Astrocyte (in vitro differentiated cells and primary cell): ENCODE measurements at regions not wholly inside any gene's neighbourhood (a gene's known extent, or its start where the extent isn't known, plus 50 kb on each side); places are given as distances from the start of the nearest gene placed in this dataset.

Source experiments
- DNase-seq: peaks from one replicate; pipeline ENCODE4 v3.0.0-alpha.2; 2010; ENCODE audit warnings: low read depth
- FAIRE-seq: peaks from 2 replicates; lab custom pipeline; 2011; peaks lifted over from hg19 to GRCh38; lab: Jason Lieb, UNC
- H2AFZ ChIP-seq: 2 replicates; pipeline ENCODE4 v1.6.0; 2012; ENCODE audit warnings: low read depth, low read length, inconsistent platforms
- H3K27ac ChIP-seq: 2 replicates; pipeline ENCODE4 v1.5.1; 2011; ENCODE audit warnings: low read depth, low read length, inconsistent platforms
- H3K27me3 ChIP-seq: 2 replicates; pipeline ENCODE4 v1.6.0; 2011; ENCODE audit warnings: low read length, inconsistent platforms; ENCODE audit not compliant: insufficient read depth
- H3K36me3 ChIP-seq: 2 replicates; pipeline ENCODE4 v1.5.1; 2011; ENCODE audit warnings: low read length, inconsistent platforms; ENCODE audit not compliant: insufficient read depth
- H3K4me1 ChIP-seq: 2 replicates; pipeline ENCODE4 v1.5.1; 2011; ENCODE audit warnings: low read length, inconsistent platforms; ENCODE audit not compliant: insufficient read depth
- H3K4me2 ChIP-seq: 2 replicates; pipeline ENCODE4 v1.6.0; 2012; ENCODE audit warnings: low read length, inconsistent platforms
- H3K4me3 ChIP-seq: 2 replicates; pipeline ENCODE4 v1.5.1; 2011; ENCODE audit warnings: low read depth, mild to moderate bottlenecking, low read length, inconsistent platforms; ENCODE audit not compliant: insufficient read depth
- H3K79me2 ChIP-seq: 2 replicates; pipeline ENCODE4 v1.6.0; 2012; ENCODE audit warnings: mild to moderate bottlenecking, low read length, inconsistent platforms; ENCODE audit not compliant: insufficient read depth
- H3K9ac ChIP-seq: 2 replicates; pipeline ENCODE4 v1.6.0; 2012; ENCODE audit warnings: mild to moderate bottlenecking, low read length, inconsistent platforms
- H3K9me3 ChIP-seq: 2 replicates; pipeline ENCODE4 v1.5.1; 2012; ENCODE audit warnings: low read depth, mild to moderate bottlenecking, low read length, inconsistent platforms; ENCODE audit not compliant: insufficient read depth
- H4K20me1 ChIP-seq: 2 replicates; pipeline ENCODE4 v1.6.0; 2012; ENCODE audit warnings: low read length, inconsistent platforms; ENCODE audit not compliant: insufficient read depth
- H3K27ac Mint-ChIP-seq: one replicate; pipeline ENCODE4 v1.8.0; 2021; ENCODE audit warnings: mild to moderate bottlenecking, mixed read lengths; ENCODE audit not compliant: unreplicated experiment
- H3K27me3 Mint-ChIP-seq: one replicate; pipeline ENCODE4 v1.8.0; 2021; ENCODE audit warnings: low read depth, mixed read lengths; ENCODE audit not compliant: unreplicated experiment
- H3K36me3 Mint-ChIP-seq: one replicate; pipeline ENCODE4 v1.8.0; 2021; ENCODE audit warnings: low read depth, mixed read lengths; ENCODE audit not compliant: unreplicated experiment
- H3K4me1 Mint-ChIP-seq: one replicate; pipeline ENCODE4 v1.8.0; 2021; ENCODE audit warnings: low read depth, mixed read lengths; ENCODE audit not compliant: unreplicated experiment
- H3K4me3 Mint-ChIP-seq: one replicate; pipeline ENCODE4 v1.8.0; 2021; ENCODE audit warnings: mild to moderate bottlenecking, moderate library complexity, mixed read lengths; ENCODE audit not compliant: unreplicated experiment
- H3K9me3 Mint-ChIP-seq: one replicate; pipeline ENCODE4 v1.8.0; 2021; ENCODE audit warnings: mild to moderate bottlenecking, mixed read lengths; ENCODE audit not compliant: unreplicated experiment
- EZH2 ChIP-seq: IDR thresholded peaks from 2 replicates; pipeline ENCODE4 v1.6.1; 2012; ENCODE audit warnings: mild to moderate bottlenecking, low read length, inconsistent platforms; ENCODE audit not compliant: insufficient read depth
- TF ChIP-seq, protein P1 (sequence below): IDR thresholded peaks from 2 replicates; pipeline ENCODE4 v1.5.1; 2011; ENCODE audit warnings: low read depth, mild to moderate bottlenecking, inconsistent platforms, low read length, moderate library complexity; ENCODE audit not compliant: insufficient read depth

- H3K9me3 Mint-ChIP-seq: peaks cover 1% of the 10 kb centered on the region
- FAIRE-seq: no peak
- H3K4me1 Mint-ChIP-seq: no peaks in the 10 kb centered on the region
- DNase-seq: no peak
- Histone ChIP-seq H3K4me1 (no peaks in the 10 kb centered on the region), H3K4me2 (no peak overlapping the region), H3K79me2 (no peaks in the 10 kb centered on the region), H3K9me3 (no peaks in the 10 kb centered on the region), H4K20me1 (no peaks in the 10 kb centered on the region), H3K9ac (no peak overlapping the region), H3K36me3 (no peaks in the 10 kb centered on the region), H3K4me3 (no peak overlapping the region), H3K27ac (no peak overlapping the region), H2AFZ (no peak overlapping the region), H3K27me3 (no peaks in the 10 kb centered on the region)
- H3K27ac Mint-ChIP-seq: no peak overlapping the region
- no peak overlapping the region for H3K4me3 Mint-ChIP-seq
- peaks cover 2% of the 10 kb centered on the region for H3K27me3 Mint-ChIP-seq
- H3K36me3 Mint-ChIP-seq: no peaks in the 10 kb centered on the region
- TF ChIP-seq EZH2: no peak
- TF ChIP-seq, protein P1, sequence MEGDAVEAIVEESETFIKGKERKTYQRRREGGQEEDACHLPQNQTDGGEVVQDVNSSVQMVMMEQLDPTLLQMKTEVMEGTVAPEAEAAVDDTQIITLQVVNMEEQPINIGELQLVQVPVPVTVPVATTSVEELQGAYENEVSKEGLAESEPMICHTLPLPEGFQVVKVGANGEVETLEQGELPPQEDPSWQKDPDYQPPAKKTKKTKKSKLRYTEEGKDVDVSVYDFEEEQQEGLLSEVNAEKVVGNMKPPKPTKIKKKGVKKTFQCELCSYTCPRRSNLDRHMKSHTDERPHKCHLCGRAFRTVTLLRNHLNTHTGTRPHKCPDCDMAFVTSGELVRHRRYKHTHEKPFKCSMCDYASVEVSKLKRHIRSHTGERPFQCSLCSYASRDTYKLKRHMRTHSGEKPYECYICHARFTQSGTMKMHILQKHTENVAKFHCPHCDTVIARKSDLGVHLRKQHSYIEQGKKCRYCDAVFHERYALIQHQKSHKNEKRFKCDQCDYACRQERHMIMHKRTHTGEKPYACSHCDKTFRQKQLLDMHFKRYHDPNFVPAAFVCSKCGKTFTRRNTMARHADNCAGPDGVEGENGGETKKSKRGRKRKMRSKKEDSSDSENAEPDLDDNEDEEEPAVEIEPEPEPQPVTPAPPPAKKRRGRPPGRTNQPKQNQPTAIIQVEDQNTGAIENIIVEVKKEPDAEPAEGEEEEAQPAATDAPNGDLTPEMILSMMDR: no peak
These were observed 1277.3 kb downstream of the UQCRFS1 start for GRCh38 chr19:27935669-27936068.

- no peaks in the 10 kb centered on the region for H4K20me1 ChIP-seq
- no peak overlapping the region for H3K27ac ChIP-seq
- H3K4me1 Mint-ChIP-seq: no peaks in the 10 kb centered on the region
- no peak overlapping the region for H3K9ac ChIP-seq
- H3K4me1 ChIP-seq: no peaks in the 10 kb centered on the region
- no peak overlapping the region for H2AFZ ChIP-seq
- FAIRE-seq (no peak), DNase-seq (no peak)
- no peaks in the 10 kb centered on the region for H3K79me2 ChIP-seq
- H3K4me3 Mint-ChIP-seq: no peak overlapping the region
- H3K36me3 ChIP-seq: no peaks in the 10 kb centered on the region
- no peak overlapping the region for H3K4me2 ChIP-seq
- no peak overlapping the region for H3K27ac Mint-ChIP-seq
- H3K9me3 ChIP-seq: peaks cover 2% of the 10 kb centered on the region
- H3K4me3 ChIP-seq: no peak overlapping the region
- H3K27me3 Mint-ChIP-seq: peaks cover 4% of the 10 kb centered on the region
- no peaks in the 10 kb centered on the region for H3K36me3 Mint-ChIP-seq
- H3K27me3 ChIP-seq: no peaks in the 10 kb centered on the region
- H3K9me3 Mint-ChIP-seq: peaks cover 6% of the 10 kb centered on the region
- TF ChIP-seq, protein P1: no peak
- no peak for TF ChIP-seq EZH2
These were observed 1283.6 kb downstream of the UQCRFS1 start for GRCh38 chr19:27929399-27929798.

DNA sequence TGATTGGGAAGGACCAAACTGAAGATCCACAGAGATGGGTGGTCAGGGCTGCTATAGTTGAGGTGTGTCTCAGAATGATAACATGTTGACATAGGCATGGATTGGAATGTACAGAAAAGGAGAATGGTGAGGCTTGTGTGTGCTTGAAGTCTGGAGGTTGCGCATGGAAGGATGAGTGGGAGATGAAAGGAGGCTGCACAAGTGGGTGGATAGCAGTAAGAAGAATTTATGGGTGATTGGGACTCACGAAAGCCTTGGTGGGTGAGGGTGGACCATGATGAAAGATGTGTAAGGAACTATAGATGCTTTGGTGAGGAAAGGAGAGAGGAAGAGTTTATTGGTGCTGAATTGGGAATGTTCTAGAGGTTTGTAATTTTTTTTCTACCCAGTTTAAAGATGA, 1287.7 kb downstream of the UQCRFS1 start:
- no peaks in the 10 kb centered on the region for H3K79me2 ChIP-seq
- H3K9me3 ChIP-seq: peaks cover 2% of the 10 kb centered on the region
- H3K27ac ChIP-seq: no peak overlapping the region
- H3K36me3 ChIP-seq: no peaks in the 10 kb centered on the region
- no peak overlapping the region for H2AFZ ChIP-seq
- no peak overlapping the region for H3K4me3 ChIP-seq
- no peaks in the 10 kb centered on the region for H3K4me1 ChIP-seq
- no peak overlapping the region for H3K4me2 ChIP-seq
- DNase-seq (no peak), FAIRE-seq (no peak)
- peaks cover 5% of the 10 kb centered on the region for H3K9me3 Mint-ChIP-seq
- H3K36me3 Mint-ChIP-seq: no peaks in the 10 kb centered on the region
- no peak overlapping the region for H3K27ac Mint-ChIP-seq
- peaks cover 3% of the 10 kb centered on the region for H3K27me3 Mint-ChIP-seq
- TF ChIP-seq EZH2: no peak
- TF ChIP-seq, protein P1: no peak
- no peaks in the 10 kb centered on the region for H4K20me1 ChIP-seq
- H3K4me3 Mint-ChIP-seq: no peak overlapping the region
- no peaks in the 10 kb centered on the region for H3K27me3 ChIP-seq
- H3K4me1 Mint-ChIP-seq: no peaks in the 10 kb centered on the region
- no peak overlapping the region for H3K9ac ChIP-seq
